HFF-Myc (cell line): ENCODE measurements at regions not wholly inside any gene's neighbourhood (a gene's known extent, or its start where the extent isn't known, plus 50 kb on each side); places are given as distances from the start of the nearest gene placed in this dataset.

ENCODE experiments used
- DNase-seq: peaks from one replicate; pipeline ENCODE4 v3.0.0-alpha.2; 2011; ENCODE audit warnings: low read depth; ENCODE audit errors: extremely low read depth
- H3K4me3 ChIP-seq: replicated peaks from 2 replicates; pipeline ENCODE4 v1.5.1; 2011; ENCODE audit warnings: low read depth, mild to moderate bottlenecking, control low read depth, low read length
- CTCF ChIP-seq: IDR thresholded peaks from 2 replicates; pipeline ENCODE4 v1.5.1; 2012; ENCODE audit warnings: mild to moderate bottlenecking, low read depth, low read length, control low read depth; ENCODE audit errors: missing control alignments

DNA sequence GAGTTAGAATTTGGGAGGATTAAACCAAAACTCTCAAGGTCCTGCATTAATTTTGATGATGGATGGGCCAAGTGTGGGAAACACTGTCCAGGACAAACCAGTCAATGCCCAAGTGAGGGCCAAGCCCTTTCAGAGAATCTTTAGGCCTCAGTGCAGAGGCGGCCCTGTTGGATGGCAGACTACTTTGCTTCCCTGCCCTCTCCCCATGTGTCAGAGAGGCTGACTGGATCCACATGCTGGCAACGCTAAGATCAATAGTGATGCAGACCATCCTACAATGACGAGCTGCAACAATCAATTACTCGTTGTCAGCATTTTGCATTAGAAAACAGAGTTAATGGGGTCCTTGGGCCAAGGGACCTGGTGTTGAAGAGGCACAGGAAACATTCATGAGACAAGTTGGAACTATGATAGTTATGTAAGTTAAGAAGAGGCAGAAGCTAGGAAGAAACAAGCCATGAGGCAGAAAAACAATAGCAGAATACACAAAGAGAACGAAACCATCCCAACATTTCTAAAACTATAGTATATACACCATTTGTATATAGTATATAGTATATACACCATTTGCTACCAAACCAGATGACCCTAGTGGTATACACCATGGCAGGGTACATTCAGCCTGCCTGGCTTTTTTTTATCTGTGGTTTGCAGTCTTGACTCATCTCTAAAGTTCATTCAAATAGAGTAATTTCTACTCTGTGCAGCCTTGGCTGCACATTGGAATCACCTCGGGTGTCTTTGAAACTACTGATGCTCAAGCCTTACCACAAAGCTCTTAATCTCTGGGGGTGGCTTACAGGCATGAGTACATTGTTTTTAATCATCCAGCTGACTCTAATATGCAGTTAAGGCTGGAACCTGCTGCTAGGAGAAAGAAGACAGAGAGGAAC is 147.7 kb upstream of the GYPA start:
- H3K4me3 ChIP-seq, result no peak overlapping the region
- no peak for DNase-seq
- TF ChIP-seq CTCF, result no peak

DNA sequence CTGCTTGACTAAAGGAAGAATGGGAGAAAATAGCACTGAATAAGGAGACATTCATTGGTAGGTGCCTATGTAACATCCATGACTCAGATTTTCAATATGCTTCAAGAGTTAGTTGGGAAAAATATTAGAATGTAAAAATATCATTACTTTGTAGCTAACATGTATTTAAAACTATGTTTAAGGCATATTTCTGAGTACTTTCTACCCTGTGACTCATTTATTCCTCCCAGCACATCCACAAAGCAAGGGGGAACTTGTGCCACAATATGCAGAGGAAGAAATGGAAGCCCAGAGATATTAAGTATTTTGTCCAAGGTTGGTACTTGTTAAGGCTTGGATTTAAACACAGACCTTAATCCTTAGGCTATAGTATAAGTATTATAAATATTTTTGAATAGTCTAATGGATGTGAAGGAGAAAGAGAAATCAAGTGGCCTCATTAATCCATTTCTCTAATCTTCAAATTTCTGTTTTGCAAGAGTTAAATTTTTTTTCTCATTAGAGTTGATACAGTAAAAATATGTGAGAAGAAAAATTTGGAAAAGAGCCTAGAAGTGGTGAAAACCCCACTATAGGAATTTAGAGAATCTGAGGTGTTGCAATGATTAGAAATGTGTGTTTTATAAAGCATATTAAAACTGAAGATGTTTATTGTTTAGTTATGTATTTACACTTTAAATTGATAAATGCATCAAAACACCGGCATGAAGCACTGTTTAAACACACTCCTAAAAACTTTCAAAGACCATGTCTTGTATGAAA is 149.3 kb upstream of the GYPA start:
- TF ChIP-seq CTCF, result no peak
- H3K4me3 ChIP-seq, result no peak overlapping the region
- DNase-seq, result no peak

DNA sequence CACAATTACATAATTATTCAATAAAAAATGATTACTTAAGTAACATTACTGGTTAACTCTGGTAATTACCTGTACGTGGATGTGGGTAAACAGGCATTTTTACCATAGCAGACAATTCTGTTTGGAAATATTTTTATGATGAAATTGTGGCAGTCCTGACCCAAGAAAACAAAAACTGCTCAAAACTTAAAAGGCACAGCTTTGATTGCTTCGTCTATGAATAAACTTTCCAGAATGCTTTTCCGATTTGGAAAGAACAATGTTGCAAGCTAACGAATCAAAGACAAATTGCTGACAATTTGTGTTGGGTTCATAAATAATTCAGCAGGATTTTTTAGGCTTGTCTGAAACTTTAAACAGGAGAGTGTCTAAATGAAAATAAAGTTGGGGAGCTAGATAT is 150.6 kb upstream of the GYPA start:
- no peak overlapping the region for H3K4me3 ChIP-seq
- no peak for DNase-seq
- no peak for TF ChIP-seq CTCF

DNA sequence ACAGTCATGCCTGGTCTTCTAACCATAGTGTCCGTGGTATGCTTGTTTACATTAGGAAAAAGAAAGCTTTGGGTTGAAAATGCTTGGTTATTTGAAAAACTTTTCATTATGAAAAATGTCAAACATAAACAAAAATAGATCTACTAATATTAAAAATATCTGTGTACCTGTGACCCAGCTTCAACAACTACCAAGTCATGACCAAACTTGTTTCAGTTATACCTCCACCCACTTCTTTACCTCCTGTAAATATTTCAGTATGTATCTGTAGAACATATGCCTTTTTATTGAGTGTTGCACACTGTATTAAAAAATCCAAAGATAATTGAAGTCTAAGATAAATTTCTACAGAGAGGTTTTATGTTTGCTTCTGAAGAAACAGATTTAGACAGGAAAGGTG is 153.7 kb upstream of the GYPA start:
- no peak overlapping the region for H3K4me3 ChIP-seq
- TF ChIP-seq CTCF, result no peak
- no peak for DNase-seq

DNA sequence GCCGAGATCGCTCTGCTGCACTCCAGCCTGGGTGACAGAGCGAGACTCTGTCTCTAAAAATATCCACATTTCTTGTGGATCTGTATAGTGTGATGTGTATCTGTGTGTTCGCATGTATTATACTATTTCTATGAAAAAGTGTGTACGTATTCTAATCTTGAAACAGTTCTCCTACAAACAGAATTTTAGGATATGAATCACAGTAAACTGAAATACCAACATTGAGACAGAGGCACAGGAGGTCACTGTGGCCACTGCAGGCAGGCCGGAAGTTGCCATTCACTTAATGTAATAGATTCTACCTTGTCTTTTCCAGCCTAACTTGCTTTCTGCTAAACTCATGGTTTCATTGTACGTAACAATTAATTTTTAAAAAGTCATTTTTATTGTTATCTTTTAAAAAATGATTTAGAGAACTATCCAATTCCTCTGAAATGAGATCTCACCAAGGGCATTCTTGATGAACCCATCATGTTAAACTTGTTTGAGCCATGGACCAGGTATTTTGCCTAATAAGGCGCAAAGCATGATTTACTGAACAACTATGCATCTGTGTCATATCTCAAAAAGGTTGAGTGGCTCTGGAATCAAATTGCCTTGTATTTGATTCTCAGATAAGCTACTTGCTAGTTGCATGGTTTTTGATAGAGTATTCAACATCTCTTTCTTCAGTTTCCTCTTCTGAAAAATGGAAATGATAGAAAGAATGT is 154.9 kb upstream of the GYPA start:
- H3K4me3 ChIP-seq, result no peak overlapping the region
- DNase-seq, result no peak
- no peak for TF ChIP-seq CTCF

DNA sequence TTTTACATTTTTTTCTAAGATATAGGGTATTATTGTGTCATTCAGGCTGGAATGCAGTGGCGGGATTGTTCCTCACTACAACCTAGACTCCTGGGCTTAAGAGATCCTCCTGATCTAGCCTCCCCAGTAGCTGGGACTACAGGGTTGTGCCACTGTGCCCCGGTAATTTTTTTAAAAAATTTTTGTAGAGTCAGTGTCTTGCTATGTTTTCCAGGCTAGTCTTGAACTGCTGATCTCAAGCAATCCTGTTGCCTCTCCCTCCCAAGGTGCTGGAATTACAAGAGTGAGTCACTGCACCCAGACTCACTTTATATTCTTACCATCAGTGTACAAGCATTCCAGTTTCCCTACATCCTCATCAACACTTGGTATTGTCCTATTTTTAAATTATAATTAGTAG is 156.4 kb upstream of the GYPA start:
- TF ChIP-seq CTCF, result no peak
- H3K4me3 ChIP-seq, result no peak overlapping the region
- no peak for DNase-seq
